WTC11 (cell line): ENCODE measurements at regions not wholly inside any gene's neighbourhood (a gene's known extent, or its start where the extent isn't known, plus 50 kb on each side); places are given as distances from the start of the nearest gene placed in this dataset.

ENCODE experiments used
- ATAC-seq: fragments of 200-7000 bp; cut with Tn5 transposase; 2 replicates; pipeline ENCODE4 v1.10.0; 2021; ENCODE audit warnings: mild to moderate bottlenecking, moderate library complexity
- CTCF ChIA-PET: fragments of 300-600 bp; sonication (Branson Sonifier 250); formaldehyde crosslinking; loops from one replicate; lab custom pipeline; 2021; ENCODE audit warnings: antibody characterized with exemption; lab: Charles Lee
- POLR2A ChIA-PET: fragments of 350-600 bp; sonication (Branson Sonifier 250); formaldehyde crosslinking; loops from one replicate; lab custom pipeline; 2021; ENCODE audit warnings: antibody characterized with exemption; lab: Charles Lee
- DNase-seq: peaks from one replicate; pipeline ENCODE4 v3.0.0; 2021; ENCODE audit warnings: low spot score
- H3K27ac Mint-ChIP-seq: 2 replicates; pipeline ENCODE4 v1.8.0; 2021; ENCODE audit warnings: mixed read lengths
- H3K27me3 Mint-ChIP-seq: 2 replicates; pipeline ENCODE4 v1.8.0; 2021; ENCODE audit warnings: low read depth, mild to moderate bottlenecking, moderate library complexity, mixed read lengths
- H3K36me3 Mint-ChIP-seq: 2 replicates; pipeline ENCODE4 v1.8.0; 2021; ENCODE audit warnings: mixed read lengths
- H3K4me1 Mint-ChIP-seq: 2 replicates; pipeline ENCODE4 v1.8.0; 2022; ENCODE audit warnings: mixed read lengths
- H3K4me3 Mint-ChIP-seq: 2 replicates; pipeline ENCODE4 v1.8.0; 2021; ENCODE audit warnings: mild to moderate bottlenecking, moderate library complexity, mixed read lengths
- H3K9me3 Mint-ChIP-seq: 2 replicates; pipeline ENCODE4 v1.8.0; 2021; ENCODE audit warnings: mixed read lengths
- AFF4 ChIP-seq: sonication (generic); formaldehyde crosslinking; IDR thresholded peaks from 2 replicates; pipeline ENCODE4 v1.8.1; 2023; ENCODE audit warnings: mild to moderate bottlenecking, missing genetic modification reagents, borderline replicate concordance
- E2F4 ChIP-seq: sonication (generic); formaldehyde crosslinking; IDR thresholded peaks from 2 replicates; pipeline ENCODE4 v1.8.1; 2022; ENCODE audit warnings: low read depth, mild to moderate bottlenecking, moderate library complexity, missing genetic modification reagents, borderline replicate concordance
- ETV6 ChIP-seq: sonication (generic); formaldehyde crosslinking; IDR thresholded peaks from 2 replicates; pipeline ENCODE4 v1.8.1; 2022; ENCODE audit warnings: mild to moderate bottlenecking, missing genetic modification reagents
- PRDM15 ChIP-seq: sonication (generic); formaldehyde crosslinking; IDR thresholded peaks from 2 replicates; pipeline ENCODE4 v1.8.0; 2022; ENCODE audit warnings: missing genetic modification reagents
- ZBTB21 ChIP-seq: sonication (generic); formaldehyde crosslinking; IDR thresholded peaks from 2 replicates; pipeline ENCODE4 v1.8.1; 2023; ENCODE audit warnings: mild to moderate bottlenecking, missing genetic modification reagents, borderline replicate concordance
- ZNF121 ChIP-seq: sonication (generic); formaldehyde crosslinking; IDR thresholded peaks from 2 replicates; pipeline ENCODE4 v1.8.0; 2023; ENCODE audit warnings: missing genetic modification reagents
- ZNF219 ChIP-seq: sonication (generic); formaldehyde crosslinking; IDR thresholded peaks from 2 replicates; pipeline ENCODE4 v1.8.0; 2023; ENCODE audit warnings: missing genetic modification reagents, mild to moderate bottlenecking, borderline replicate concordance
- ZNF232 ChIP-seq: sonication (generic); formaldehyde crosslinking; IDR thresholded peaks from 2 replicates; pipeline ENCODE4 v1.8.0; 2022; ENCODE audit warnings: mild to moderate bottlenecking, missing genetic modification reagents
- ZNF425 ChIP-seq: fragments of 250-450 bp; sonication (Bioruptor Pico); conservative IDR thresholded peaks from 2 replicates; pipeline ENCODE4 v1.9.0; 2021; ENCODE audit warnings: mild to moderate bottlenecking
- TF ChIP-seq, protein P1 (sequence below): fragments of 250-450 bp; sonication (Bioruptor Pico); IDR thresholded peaks from 2 replicates; pipeline ENCODE4 v2.1.2; 2022; ENCODE audit warnings: mild to moderate bottlenecking, moderate library complexity
- TF ChIP-seq, protein P2 (sequence below): sonication (generic); formaldehyde crosslinking; IDR thresholded peaks from 2 replicates; pipeline ENCODE4 v1.8.1; 2023; ENCODE audit warnings: mild to moderate bottlenecking, moderate library complexity, missing genetic modification reagents

- no peak for TF ChIP-seq E2F4 (CRISPR knock-in tag)
- no peak for TF ChIP-seq AFF4 (CRISPR knock-in tag)
- no peak for TF ChIP-seq PRDM15
Measured at GRCh38 chr4:19623866-19624265, 627.8 kb upstream of the SLIT2 start (continued).

- Mint-ChIP-seq H3K4me1 (no peaks in the 10 kb centered on the region), H3K9me3 (peaks cover 38% of the 10 kb centered on the region), H3K27me3 (no peaks in the 10 kb centered on the region), H3K4me3 (no peak overlapping the region), H3K36me3 (peaks cover 4% of the 10 kb centered on the region), H3K27ac (no peak overlapping the region)
- ChIA-PET POLR2A (no interaction called here), CTCF (no interaction called here)
- TF ChIP-seq ZNF219 (CRISPR knock-in tag) (no peak), ZNF121 (no peak), ETV6 (no peak), ZNF425 (CRISPR knock-in tag) (no peak), ZNF232 (CRISPR knock-in tag) (no peak), ZBTB21 (CRISPR knock-in tag) (no peak)
- TF ChIP-seq, protein P1, sequence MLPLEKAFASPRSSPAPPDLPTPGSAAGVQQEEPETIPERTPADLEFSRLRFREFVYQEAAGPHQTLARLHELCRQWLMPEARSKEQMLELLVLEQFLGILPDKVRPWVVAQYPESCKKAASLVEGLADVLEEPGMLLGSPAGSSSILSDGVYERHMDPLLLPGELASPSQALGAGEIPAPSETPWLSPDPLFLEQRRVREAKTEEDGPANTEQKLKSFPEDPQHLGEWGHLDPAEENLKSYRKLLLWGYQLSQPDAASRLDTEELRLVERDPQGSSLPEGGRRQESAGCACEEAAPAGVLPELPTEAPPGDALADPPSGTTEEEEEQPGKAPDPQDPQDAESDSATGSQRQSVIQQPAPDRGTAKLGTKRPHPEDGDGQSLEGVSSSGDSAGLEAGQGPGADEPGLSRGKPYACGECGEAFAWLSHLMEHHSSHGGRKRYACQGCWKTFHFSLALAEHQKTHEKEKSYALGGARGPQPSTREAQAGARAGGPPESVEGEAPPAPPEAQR, result no peak
- TF ChIP-seq, protein P2, sequence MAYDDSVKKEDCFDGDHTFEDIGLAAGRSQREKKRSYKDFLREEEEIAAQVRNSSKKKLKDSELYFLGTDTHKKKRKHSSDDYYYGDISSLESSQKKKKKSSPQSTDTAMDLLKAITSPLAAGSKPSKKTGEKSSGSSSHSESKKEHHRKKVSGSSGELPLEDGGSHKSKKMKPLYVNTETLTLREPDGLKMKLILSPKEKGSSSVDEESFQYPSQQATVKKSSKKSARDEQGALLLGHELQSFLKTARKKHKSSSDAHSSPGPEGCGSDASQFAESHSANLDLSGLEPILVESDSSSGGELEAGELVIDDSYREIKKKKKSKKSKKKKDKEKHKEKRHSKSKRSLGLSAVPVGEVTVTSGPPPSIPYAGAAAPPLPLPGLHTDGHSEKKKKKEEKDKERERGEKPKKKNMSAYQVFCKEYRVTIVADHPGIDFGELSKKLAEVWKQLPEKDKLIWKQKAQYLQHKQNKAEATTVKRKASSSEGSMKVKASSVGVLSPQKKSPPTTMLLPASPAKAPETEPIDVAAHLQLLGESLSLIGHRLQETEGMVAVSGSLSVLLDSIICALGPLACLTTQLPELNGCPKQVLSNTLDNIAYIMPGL (CRISPR knock-in tag), result no peak
- ATAC-seq (no peak), DNase-seq (no peak)
Measured at GRCh38 chr4:19615086-19615689, 636.5 kb upstream of the SLIT2 start.
